PC-9 (cell line): ENCODE measurements at regions not wholly inside any gene's neighbourhood (a gene's known extent, or its start where the extent isn't known, plus 50 kb on each side); places are given as distances from the start of the nearest gene placed in this dataset.
"Not testable (repeated sequence)": the region's sequence is repeated elsewhere in the genome, so short reads cannot be mapped to it uniquely, and the experiment has no call there.

ENCODE experiments used
- EZH2 ChIP-seq: fragments of 200-600 bp; sonication (generic); IDR thresholded peaks from 2 replicates; pipeline ENCODE4 v1.8.0; 2017; ENCODE audit warnings: antibody characterized with exemption, low read depth
- TF ChIP-seq, protein P1 (sequence below): fragments of 200-600 bp; sonication (generic); conservative IDR thresholded peaks from 2 replicates; pipeline ENCODE4 v1.6.1; 2017; ENCODE audit warnings: mixed run types, antibody characterized with exemption, mild to moderate bottlenecking, moderate library complexity

DNA sequence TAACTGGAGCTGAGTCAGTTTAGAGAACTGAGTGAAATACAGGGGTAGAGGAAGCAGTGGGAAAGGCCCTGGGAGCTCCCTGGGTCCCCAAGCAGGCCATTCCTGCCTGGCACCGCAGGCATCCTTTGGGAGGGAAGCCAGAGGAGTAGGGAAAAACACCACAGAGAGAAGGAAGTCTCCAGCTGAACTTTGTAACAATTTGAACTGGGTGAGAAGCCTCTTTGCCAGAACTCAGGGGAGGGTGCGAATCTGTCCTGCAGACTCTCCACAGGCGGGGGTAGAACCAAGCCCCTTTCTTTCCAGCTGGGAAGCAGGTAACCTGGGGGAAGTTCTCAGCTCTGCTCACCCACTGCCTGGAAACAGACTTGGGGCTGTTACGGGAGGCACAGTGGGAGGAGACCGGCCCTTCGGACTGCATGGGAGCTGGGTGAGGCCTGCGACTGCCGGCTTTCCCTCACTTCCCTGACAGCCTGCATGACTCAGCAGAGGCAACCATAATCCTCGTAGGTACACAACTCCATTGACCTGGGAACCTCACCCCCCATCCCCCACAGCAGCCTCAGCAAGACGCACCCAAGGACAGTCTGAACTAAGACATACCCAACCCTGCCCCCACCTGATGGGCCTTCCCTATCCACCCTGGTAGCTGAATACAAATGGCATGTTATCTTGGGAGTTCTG is 110.1 kb downstream of the ARHGAP11B start:
- not testable (repeated sequence) for TF ChIP-seq EZH2
- TF ChIP-seq, protein P1, sequence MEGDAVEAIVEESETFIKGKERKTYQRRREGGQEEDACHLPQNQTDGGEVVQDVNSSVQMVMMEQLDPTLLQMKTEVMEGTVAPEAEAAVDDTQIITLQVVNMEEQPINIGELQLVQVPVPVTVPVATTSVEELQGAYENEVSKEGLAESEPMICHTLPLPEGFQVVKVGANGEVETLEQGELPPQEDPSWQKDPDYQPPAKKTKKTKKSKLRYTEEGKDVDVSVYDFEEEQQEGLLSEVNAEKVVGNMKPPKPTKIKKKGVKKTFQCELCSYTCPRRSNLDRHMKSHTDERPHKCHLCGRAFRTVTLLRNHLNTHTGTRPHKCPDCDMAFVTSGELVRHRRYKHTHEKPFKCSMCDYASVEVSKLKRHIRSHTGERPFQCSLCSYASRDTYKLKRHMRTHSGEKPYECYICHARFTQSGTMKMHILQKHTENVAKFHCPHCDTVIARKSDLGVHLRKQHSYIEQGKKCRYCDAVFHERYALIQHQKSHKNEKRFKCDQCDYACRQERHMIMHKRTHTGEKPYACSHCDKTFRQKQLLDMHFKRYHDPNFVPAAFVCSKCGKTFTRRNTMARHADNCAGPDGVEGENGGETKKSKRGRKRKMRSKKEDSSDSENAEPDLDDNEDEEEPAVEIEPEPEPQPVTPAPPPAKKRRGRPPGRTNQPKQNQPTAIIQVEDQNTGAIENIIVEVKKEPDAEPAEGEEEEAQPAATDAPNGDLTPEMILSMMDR, result not testable (repeated sequence)
